NCI-H2196 treated with DMSO at 0.1 percent for 48 hours (cell line): ENCODE measurements at regions not wholly inside any gene's neighbourhood (a gene's known extent, or its start where the extent isn't known, plus 50 kb on each side); places are given as distances from the start of the nearest gene placed in this dataset.

Experiments used
- DNase-seq: peaks from one replicate; lab custom pipeline; 2025; ENCODE audit not compliant: unreplicated experiment; lab: John Stamatoyannopoulos, UW

DNA sequence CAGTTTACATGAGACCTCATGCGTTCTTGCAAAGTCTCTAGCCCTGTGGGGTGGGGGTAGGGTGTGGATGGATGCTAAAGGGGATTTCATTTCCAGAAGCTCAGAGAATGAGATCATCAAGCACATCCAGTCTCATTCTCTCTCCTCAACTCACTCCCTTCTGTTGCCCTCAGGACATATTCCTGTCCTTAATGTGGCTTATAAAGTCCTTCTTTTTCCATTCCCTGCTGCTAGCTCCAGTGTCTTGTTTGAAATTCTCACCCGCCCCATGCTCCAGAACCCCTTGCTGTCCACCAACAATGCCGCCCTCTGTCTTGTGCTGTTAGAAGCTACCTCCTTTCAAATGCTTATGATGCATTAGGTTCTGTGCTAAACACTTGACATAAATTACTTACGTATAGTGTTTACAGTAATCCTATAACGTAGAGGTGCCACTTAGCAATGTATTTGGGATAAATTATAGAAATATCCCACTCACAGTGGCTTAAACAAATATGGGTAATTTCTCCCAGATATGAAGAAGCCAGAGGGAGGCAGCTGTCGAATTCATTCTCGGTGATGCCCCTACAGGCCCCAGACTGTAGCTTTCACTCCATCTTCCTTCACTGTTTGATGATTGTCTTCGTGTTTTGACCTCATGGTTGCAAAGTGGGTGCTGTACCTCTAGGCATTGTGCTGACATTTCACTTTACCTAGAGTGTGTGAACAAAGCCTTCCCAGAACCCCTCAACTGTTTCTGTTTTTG is 273.1 kb upstream of the TBL1XR1 start:
- no peak for DNase-seq

DNA sequence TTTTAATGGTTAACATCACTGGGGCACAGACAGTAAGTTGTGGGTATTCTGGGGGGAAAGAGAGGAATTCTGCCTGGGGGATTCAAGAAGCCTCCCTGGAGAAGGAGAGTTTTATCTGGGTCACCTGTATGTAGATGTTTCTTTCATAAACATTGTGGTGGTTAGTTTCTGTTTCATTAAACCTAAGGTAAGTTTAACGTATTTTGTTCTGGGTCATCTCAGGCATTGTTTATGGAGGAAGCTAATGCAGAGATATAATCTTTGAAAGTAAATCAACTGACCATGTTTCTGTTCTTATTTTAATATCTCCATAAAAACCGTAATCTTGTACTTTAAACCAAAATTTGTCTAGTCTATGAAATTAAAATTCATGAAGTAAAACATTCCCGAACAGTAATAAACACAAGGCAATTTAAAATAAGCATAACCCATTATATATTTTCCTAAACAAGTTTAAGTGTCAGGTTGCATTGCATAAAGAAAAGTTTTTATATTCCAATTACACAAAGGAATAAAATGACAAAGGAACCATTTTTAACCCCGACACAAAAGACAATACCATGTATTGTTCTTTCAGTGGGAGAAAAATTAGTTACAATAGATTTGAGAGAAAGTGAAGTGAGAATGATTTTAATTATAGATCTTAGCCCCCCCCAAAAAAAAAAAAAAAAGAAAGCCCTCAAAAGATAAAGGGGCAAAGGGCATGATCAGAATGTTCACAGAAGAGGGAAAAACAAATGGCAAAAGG is 274.6 kb upstream of the TBL1XR1 start:
- no peak for DNase-seq

DNA sequence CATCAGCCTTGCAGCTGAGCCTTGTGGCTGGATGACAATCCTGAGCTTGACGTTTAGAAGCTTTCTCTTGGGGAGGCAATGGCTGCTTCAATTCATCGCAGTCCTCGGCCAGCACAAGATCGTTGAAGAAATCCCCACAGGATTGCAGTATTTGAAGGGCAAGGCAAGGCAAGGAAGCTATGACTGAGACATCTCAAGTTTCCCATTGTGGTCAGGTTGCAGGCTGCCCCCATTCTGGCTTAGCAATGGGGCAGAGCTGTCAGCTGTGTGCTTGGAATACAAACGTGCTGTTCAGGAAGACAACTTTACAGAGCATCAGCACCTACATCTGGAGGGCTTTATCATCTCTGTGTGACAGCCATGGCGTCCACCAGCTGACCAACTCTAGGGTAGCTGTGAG is 275.9 kb upstream of the TBL1XR1 start:
- DNase-seq: no peak

DNA sequence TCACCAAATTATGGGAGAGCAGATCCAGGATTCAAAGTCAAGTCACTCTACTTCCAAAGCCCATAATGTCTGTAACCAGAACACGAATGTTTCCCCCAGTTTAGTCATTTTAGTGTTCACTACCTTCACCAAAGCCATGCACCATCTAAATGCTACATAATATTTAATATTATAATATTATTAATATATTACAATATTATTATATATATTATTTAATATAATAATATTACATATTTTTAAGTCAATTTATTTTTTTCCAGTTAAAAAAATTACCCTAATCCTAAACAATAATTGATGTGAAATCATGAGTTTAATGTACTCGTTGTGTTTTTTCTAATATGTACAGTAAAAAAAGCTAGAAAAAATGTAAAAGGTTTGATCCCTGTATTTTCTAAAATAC is 276.6 kb upstream of the TBL1XR1 start:
- DNase-seq: no peak

DNA sequence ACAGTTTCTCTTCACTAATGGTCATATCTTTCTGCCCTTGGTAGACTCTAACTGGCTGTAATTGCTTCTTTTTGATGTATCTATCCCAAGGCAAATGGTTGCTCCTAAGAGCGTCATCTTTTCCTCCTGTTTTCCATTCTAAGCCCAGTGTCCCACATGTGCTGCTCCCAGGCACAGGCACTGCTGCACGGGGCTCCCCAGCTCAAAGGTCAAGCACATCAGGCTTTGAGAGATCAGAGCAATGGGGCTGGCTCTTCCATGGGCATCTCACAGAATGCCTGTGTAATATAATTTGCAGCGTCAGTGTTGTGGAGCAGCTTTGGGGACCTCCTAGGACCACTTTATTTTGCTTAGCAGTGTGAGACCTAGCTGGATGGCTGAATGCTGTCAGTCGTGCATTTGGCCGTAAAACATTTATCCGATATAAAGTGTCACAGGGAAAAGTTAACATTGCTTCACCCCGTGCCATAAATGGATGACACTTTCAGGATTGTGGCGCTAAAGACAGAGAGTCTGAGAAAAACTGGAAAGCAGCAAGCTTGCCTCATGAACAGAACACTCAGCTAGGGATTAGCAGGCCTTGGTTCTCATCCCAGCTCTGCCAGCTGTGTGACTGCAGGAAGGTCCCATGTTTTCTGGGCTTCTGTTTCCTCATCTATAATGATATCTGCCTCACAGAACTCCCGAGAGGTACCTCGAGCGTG is 277.5 kb upstream of the TBL1XR1 start:
- DNase-seq: no peak

DNA sequence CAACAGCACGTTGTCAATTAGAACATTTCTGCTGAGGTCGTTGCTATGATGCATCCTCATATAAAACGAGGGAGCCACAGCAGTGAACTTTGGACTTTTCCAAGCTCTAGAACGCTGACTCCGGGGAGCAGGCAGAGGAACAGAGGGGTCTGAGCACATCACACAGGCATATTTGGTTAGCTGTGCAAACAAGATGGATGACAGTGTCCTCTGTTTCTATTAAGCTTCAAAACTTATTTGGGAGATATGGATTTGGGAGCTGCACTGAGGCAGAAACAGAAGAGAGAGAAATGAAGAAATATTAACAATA is 278.0 kb upstream of the TBL1XR1 start:
- no peak for DNase-seq

DNA sequence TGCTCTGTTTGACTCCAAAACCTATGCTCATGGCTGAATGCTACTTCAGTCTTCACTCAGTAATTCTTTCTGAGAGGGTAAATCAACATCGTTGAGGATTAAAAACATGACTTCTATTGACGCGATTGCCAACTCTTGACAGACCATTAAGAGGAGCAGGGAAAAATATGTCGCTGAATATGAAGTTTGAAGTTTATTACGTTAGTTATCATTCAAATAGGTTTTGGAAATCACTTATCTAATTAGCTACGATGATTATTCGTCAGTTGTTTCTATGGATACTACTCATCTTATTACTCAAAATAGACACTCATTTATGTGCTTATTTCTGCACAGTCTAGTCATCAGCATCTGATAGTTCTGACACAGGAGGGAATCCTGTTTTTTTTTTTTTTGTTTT is 279.2 kb upstream of the TBL1XR1 start:
- DNase-seq: peak; percentile 11

DNA sequence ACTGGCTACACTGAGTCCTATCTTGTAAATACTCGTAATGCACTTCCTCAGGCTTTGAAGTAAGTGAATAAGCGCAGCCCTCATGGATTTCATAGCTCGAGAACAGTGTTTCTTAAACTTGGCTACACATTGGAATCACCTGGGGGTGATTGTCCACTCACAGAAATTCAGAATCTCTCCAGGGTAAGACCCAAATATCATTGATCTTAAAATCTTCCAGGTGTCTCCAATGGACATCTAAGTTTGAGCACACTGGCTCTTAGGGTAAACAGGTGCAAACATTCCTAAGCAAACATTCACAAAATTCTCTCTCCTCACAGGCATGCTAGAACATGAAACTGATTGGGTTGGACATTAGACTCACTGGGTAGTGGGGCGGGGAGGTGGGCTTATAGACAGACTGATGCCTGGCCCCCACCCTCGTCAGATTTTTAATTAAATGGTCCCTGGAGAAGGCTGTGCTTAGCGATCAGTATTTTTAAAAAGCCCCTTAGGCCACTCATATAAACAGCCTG is 279.7 kb upstream of the TBL1XR1 start:
- DNase-seq: no peak

DNA sequence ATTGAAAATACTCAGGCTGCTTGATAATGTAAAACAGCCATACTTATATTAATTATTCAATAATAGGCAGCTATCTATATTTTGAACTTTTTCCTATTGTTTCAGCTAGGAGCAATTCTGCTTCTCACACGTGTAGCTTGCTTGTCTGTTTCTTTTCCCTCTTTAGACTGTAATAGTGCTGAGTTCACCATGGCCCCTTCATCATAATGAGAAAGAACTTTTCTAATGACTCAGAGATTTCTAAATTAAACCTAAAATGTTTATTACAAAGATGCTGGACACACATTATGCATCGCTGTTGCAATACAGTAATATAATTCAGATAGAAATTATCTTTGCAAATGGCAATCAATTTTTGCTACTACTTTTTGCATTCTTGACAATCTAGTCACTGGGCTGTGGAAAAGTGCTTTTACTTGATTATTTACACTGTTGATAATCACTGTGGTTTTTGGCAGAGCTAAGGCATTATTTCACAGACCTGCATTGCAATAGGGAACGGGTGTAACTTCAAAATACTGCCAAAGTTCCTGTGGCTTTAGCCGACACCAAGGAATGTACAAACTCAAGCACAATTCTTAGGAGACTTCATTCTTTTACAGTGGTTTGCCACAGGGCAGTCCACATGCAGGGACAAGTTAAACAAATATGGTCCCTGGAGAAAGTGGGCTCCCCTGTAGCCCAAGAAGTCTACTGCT is 281.0 kb upstream of the TBL1XR1 start:
- DNase-seq: peak; percentile 68

DNA sequence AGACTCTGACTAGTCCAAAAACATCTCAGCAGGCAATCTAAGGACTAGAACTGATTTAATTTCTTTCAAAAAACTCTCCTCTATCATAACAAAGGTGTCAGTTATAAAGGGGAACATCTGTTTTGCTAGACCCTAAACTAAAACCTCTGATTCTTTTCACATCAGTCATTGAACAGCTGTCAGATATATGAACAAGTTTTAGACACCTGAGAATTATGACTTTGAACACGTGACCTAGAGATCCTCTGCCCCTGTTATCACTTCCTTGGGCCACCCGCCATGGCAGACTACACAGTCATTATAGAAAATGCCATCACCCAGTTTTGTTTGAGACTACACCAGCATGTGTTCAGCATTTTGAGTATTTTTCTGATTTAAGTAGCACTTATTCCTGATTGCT is 282.3 kb upstream of the TBL1XR1 start:
- no peak for DNase-seq

DNA sequence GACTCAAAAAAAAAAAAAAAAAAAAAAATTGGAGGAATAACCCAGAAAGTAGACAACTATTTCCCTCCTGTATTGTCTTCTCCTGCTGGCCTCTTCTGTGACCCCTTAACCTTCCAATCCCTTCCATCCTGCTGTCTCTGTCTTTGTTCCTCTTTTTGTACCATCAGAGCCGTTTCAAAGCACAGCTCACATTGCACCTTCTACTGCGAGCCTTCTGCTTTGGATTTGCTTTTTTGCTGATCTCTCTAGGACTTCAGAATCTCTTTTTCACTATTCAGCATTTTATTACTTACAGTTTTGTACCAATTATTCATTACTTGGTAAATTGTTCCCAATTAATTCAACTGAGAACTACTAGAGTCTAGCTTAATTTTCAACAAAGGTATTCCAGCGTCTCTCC is 284.0 kb upstream of the TBL1XR1 start:
- no peak for DNase-seq

DNA sequence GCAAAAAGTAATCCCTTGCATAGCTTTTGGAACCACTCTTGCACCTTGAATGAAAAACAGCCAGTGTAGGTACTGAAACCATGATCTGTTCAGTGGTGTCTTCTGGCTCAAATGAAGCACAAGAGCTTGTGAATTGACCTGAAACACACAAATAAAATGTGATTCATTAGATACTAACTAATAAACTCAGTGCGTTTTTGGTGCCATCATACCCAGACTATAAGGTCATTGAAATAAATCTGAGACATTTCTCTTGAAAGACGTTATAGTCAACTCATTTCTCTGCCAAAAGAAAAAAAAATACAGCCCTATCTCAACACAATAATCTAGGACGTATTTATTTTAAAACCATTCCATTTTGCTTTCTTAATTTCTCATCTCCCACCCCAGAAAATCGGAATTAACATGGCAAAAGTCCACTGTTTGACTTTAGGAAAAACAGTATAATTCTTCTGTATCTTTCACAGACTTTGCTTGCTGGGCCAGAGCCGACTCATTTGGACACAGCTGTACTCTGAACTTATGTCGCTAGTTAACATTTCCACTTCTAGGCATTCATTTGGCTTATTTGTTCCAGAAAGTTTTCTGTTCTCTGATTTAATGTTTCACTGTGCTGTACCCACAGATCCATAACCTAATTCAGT is 284.9 kb upstream of the TBL1XR1 start:
- no peak for DNase-seq

DNA sequence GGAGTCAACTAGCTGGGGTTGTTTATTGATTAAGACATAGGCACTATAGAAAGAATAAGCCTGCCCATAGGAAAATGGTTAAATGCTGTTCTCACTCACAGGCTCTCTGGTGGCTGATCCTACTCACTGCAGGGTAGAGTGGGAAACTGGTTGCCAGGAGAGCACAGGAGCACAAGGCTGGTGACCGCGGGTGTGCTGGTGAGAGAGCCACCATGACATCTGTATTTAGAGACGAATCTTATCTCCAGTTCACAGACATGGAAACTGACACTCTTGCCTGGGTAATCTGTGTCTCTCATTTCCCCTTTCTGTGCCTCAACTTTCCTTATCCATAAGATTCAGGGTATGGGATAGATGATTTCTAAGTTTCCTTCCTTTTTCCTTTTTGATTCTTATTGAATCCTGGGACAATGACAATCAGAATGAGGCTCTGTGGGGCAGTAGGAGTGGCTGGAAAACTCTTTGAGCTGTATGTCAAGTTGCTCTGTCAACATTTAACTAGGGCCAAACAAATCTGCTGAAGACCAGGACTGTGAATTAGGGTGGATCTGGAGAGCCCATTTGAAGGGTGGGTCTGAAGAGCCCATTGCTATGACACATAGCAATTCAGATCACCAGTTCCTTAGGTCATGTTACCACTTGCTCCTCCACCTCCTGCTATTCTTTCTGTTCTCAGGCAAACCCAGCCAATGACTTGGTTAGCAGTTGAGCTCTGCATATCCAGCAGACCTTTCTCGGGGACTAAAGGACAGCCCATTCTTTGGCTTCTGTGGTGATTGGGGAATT is 286.1 kb upstream of the TBL1XR1 start:
- no peak for DNase-seq

DNA sequence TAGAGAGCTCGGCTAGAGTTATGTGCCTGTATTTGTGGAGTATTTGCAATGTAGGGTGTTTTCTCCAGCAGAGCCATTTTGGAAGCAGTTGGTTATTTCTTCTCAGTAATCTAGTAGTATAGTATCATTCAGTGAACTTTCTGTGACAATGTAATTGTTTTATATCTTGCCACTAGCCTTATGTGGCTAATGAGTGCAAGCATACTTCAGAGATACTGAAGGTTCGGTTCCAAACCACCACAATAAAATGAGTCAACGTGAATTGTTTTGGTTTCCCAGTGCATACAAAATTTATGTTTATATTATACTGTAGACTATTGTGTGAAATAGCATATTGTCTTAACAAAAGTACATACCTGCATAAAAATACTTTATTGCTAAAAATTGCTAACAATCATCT is 286.9 kb upstream of the TBL1XR1 start:
- DNase-seq: no peak

DNA sequence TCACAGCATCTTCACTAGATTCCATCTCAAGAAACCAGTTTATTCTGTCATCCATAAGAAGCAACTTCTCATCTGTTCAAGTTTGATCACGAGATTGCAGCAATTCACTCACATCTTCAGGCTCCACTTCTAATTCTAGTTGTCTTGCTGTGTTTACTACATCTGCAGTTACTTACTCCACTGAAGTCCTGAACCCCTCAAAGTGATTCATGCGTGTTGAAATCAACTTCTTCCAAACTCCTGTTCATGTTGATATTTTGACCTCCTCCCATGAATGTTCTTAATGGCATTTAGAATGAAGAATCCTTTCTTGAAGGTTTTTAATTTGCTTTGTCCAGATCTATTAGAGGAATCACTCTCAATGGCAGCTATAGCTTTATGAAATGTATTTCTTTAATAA is 287.6 kb upstream of the TBL1XR1 start:
- no peak for DNase-seq

DNA sequence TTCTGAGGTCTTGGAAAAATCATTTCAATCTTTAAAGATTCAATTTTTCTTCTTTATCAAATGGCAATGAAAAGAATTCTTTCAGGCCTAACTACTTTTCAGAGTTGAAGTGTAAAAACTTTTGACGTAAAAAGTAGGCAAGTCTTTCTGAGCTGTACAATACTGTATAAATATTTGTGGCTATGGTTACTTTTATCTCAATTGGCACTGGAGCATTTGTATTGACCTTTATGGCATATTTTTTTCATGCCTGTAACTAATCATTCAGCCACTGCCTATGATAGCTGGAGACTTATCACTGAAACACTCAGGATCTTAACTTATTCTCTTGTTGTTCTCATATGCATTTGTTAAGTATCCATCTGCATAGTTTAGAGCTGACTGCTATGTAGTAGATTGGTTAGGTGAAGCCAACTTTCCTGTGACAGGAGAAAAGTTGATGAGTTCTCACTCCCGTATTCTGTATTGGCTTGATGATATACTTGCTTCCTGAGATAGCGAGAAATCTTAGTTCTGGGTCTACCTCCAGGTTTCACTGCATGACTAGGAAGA is 290.4 kb upstream of the TBL1XR1 start:
- DNase-seq: no peak

DNA sequence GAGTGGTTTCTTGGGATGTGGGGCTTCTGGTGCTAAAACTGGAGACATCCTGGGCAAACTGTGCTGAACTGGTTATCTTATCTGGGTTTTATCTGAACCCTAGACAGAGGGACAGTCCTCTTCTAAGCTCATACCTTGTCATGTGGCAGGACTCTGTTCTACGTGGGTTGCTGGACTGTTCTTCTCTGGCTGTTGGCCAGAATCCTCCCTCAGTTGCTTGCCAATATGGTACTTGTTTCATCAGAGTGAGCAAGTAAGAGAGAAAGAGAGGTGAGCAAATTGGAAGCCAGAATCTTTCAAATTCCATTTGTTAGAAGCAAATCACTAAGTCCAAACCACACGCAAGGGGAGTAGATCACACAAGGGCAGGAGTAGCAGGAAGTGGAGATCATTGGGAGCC is 291.5 kb upstream of the TBL1XR1 start:
- no peak for DNase-seq

DNA sequence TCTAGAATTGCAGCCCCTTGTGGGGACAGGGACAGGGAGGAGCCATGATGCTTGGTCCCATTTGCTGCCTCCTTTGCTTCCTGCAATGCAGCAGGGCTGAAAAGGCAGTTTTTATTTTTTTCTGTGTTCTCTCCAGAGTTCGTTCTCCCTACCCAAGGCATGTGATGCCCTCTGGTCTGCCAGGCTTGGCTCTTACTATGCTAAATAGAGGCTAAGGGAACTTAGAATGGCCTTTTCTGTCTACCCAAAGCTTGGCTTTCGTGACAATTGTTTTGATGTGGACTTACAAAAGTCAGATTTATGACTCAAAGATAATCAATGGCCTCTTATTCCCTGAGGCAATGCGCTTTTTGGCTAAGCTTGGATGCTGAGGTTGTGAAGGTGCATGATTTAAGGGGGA is 293.3 kb upstream of the TBL1XR1 start:
- no peak for DNase-seq

DNA sequence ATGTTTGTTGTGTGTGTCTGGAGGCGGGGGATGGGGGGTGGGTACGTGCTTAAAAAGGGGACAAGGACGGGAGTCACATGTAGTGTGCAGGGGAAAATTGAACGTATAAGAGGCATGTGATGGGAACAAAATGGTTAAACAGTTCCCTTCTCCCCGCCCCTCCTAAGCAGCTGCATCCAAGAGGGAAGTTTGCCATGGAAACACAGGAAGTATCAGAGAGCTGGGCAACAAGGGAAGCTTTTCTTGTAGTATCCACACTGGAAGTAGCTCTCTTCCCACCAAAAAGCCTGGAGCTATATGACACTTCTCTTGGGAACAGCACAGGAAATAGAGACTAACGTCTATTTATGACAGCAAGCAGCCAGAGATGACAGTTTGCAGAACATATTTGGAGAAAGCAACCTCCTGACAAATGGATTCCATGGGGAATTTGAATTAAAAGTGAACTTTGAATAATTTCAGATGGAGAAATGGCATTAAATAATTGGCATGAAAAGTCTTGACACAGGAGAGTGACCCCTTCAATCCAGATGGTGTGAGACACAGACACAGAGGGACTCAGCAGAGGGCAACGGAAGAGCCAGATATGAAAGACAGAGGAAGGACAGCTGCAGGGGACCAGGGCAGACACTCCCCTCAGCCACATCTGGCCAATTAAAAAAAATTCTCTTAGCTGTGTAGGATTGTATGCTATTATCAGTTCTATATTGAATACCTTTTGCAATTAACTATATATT is 294.2 kb upstream of the TBL1XR1 start:
- DNase-seq: peak; percentile 20
